Sigmoid colon (tissue), 6 donors: ENCODE measurements at regions not wholly inside any gene's neighbourhood (a gene's known extent, or its start where the extent isn't known, plus 50 kb on each side); places are given as distances from the start of the nearest gene placed in this dataset.
A peak's percentile ranks its signal among the peaks of the same experiment; 100 is the strongest.

ENCODE experiments used
- DNase-seq: peaks from one replicate; pipeline ENCODE4 v3.0.0-alpha.2; 2019
- H3K27ac ChIP-seq, 4 donors: fragments of 200-600 bp; sonication (generic); one replicate each; pipeline ENCODE4 v1.5.1; 2016 to 2019; ENCODE audit warnings: mild to moderate bottlenecking in 1 of 4
- H3K27me3 ChIP-seq, 3 donors: fragments of 200-600 bp; sonication (generic); one replicate each; pipeline ENCODE4 v1.5.1; 2019; ENCODE audit warnings: mild to moderate bottlenecking in 1 of 3
- H3K36me3 ChIP-seq, 4 donors: fragments of 200-600 bp; sonication (generic); one replicate each; pipeline ENCODE4 v1.5.1; 2016 to 2019
- H3K4me1 ChIP-seq, 4 donors: fragments of 200-600 bp; sonication (generic); one replicate each; pipeline ENCODE4 v1.5.1; 2017 to 2019
- H3K4me3 ChIP-seq, 4 donors: fragments of 200-600 bp; sonication (generic); one replicate each; pipeline ENCODE4 v1.5.1; 2017 to 2019; ENCODE audit warnings: mild to moderate bottlenecking in 2 of 4, moderate library complexity in 1 of 4
- H3K9me3 ChIP-seq, 4 donors: fragments of 200-600 bp in 3 of 4; sonication (generic) in 3 of 4; one replicate each; pipeline versions ENCODE4 v1.5.1 to v1.6.1; 2013 to 2019
- EP300 ChIP-seq, 4 donors: sonication (generic); formaldehyde crosslinking; IDR thresholded peaks; one replicate each; pipeline ENCODE4 v1.6.1; 2017; ENCODE audit warnings: antibody characterized with exemption in 4 of 4
- POLR2A ChIP-seq, 2 donors: fragments of 450-650 bp; IDR thresholded peaks; one replicate each; pipeline ENCODE4 v1.6.1; 2016; ENCODE audit warnings: antibody characterized with exemption in 2 of 2, mild to moderate bottlenecking in 2 of 2, moderate library complexity in 2 of 2
- POLR2AphosphoS5 ChIP-seq, 4 donors: sonication (generic); formaldehyde crosslinking; IDR thresholded peaks; one replicate each; pipeline ENCODE4 v1.6.1; 2017; ENCODE audit warnings: antibody characterized with exemption in 4 of 4
- WGBS, 2 donors: extraction: QIAGEN DNeasy Blood & Tissue Kit; methylation state at CpG; one replicate each; pipeline ENCODE4 v1.1.7; 2013; 5-methylcytosine and 5-hydroxymethylcytosine counted together
- intact Hi-C: fragments of 100-400 bp; cut with DNase I; formaldehyde crosslinking; loops from one replicate; pipeline ENCODE4 v1.15.1; 2023
- TF ChIP-seq, protein P1 (sequence below), 4 experiments: fragments of 450-650 bp in 3 of 4; fragments of 200-600 bp in 1 of 4; IDR thresholded peaks; one replicate each; pipeline ENCODE4 v1.5.1; 2016 to 2019; ENCODE audit warnings: antibody characterized with exemption in 4 of 4, mild to moderate bottlenecking in 3 of 4, moderate library complexity in 2 of 4
- donor health status: healthy with polysubstance abuse.
- donor health status: healthy.

- H3K4me3 ChIP-seq, result no peak overlapping the region
- H3K36me3 ChIP-seq, result no peaks in the 10 kb centered on the region
- TF ChIP-seq, protein P1, sequence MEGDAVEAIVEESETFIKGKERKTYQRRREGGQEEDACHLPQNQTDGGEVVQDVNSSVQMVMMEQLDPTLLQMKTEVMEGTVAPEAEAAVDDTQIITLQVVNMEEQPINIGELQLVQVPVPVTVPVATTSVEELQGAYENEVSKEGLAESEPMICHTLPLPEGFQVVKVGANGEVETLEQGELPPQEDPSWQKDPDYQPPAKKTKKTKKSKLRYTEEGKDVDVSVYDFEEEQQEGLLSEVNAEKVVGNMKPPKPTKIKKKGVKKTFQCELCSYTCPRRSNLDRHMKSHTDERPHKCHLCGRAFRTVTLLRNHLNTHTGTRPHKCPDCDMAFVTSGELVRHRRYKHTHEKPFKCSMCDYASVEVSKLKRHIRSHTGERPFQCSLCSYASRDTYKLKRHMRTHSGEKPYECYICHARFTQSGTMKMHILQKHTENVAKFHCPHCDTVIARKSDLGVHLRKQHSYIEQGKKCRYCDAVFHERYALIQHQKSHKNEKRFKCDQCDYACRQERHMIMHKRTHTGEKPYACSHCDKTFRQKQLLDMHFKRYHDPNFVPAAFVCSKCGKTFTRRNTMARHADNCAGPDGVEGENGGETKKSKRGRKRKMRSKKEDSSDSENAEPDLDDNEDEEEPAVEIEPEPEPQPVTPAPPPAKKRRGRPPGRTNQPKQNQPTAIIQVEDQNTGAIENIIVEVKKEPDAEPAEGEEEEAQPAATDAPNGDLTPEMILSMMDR (IDR thresholded peaks at IDR 0.05), result no peak
- no peak for TF ChIP-seq POLR2AphosphoS5 (IDR thresholded peaks at IDR 0.05)
- peaks cover 0 to 7% (median 0%) of the 10 kb centered on the region in 4 donors for H3K9me3 ChIP-seq
- WGBS, 2 donors, result 94% methylated on average over 6 of the region's 6 CpGs
- no peaks in the 10 kb centered on the region for H3K27me3 ChIP-seq
- H3K4me1 ChIP-seq, result no peaks in the 10 kb centered on the region
- intact Hi-C loops, result no loop called here
- no peak for DNase-seq
- H3K27ac ChIP-seq, result no peak overlapping the region
These were observed 1560.0 kb downstream of the PCDH9 start for GRCh38 chr13:65670014-65670625.

DNA sequence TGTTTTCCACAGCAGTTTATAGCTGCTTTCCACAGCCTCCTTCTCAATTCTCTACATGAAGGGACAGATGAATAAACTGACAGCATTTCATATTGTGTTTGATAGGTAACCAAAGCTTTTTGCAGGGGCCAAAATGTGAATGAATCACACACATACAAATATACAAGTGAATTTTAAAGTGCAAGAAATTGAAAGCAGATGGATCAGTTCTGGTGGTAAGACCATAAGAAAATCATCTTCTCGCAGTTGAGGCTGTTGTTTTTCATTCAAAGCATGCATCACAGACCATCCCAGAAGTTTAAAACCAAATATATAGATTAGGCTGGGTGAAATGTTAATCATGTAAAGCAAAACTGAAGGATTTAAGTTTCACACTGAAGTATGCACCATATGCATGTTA lies 1569.4 kb downstream of the PCDH9 start:
- TF ChIP-seq POLR2A (IDR thresholded peaks at IDR 0.05) (no peak), EP300 (IDR thresholded peaks at IDR 0.05) (no peak), POLR2AphosphoS5 (IDR thresholded peaks at IDR 0.05) (no peak)
- TF ChIP-seq, protein P1 (IDR thresholded peaks at IDR 0.05), result no peak
- intact Hi-C loops, result no loop called here
- Histone ChIP-seq H3K9me3 (no peaks in the 10 kb centered on the region), H3K4me1 (no peaks in the 10 kb centered on the region), H3K36me3 (no peaks in the 10 kb centered on the region), H3K27me3 (no peaks in the 10 kb centered on the region), H3K4me3 (no peak overlapping the region), H3K27ac (no peak overlapping the region)
- WGBS, 2 donors, result 77 to 78% methylated on average over 1 of the region's 1 CpG
- no peak for DNase-seq

DNA sequence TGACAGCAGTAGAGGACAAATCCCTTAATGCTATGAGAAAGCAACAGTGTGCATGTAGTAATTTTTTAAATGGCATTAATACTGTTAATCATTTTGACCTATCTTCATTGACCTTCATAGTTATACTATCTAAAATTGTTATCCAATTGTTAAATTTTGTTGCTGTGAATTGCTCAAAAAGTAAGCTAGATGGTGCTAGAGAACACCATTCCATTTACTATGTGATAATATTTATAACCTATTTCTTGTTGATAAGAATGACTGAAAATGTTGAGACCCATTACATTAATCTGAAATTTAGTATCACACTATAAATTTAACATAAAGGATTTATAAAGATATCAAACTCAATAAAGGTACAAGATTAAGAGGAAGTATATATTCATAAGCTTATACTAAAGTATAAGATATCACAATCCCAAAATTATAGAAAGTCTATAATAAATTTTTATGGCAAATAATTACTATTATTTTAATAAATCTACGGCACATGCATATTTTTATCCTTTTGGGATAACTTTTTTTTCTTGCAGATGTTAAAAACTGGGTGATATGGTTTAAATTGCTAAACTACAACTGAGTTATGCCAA lies 1573.3 kb downstream of the PCDH9 start:
- Histone ChIP-seq H3K36me3 (no peaks in the 10 kb centered on the region), H3K27me3 (no peaks in the 10 kb centered on the region), H3K27ac (no peak overlapping the region), H3K4me3 (no peak overlapping the region), H3K4me1 (no peaks in the 10 kb centered on the region), H3K9me3 (no peaks in the 10 kb centered on the region)
- TF ChIP-seq, protein P1 (IDR thresholded peaks at IDR 0.05), result peak in 3 of 4 experiments; percentile 16 to 56 (median 31)
- TF ChIP-seq EP300 (IDR thresholded peaks at IDR 0.05), result no peak
- no peak for DNase-seq
- WGBS, 2 donors, result 30 to 68% methylated on average over 1 of the region's 1 CpG
- intact Hi-C loops, result loop anchor here (5.0 kb wide), 1 partner anchor 1575 kb away; the partner anchor contains the start of gene PCDH9

- intact Hi-C loops, result no loop called here
- Histone ChIP-seq H3K4me3 (no peak overlapping the region), H3K27me3 (no peaks in the 10 kb centered on the region), H3K4me1 (no peaks in the 10 kb centered on the region), H3K9me3 (no peaks in the 10 kb centered on the region), H3K36me3 (no peaks in the 10 kb centered on the region), H3K27ac (no peak overlapping the region)
- no peak for TF ChIP-seq EP300 (IDR thresholded peaks at IDR 0.05)
- TF ChIP-seq POLR2A (IDR thresholded peaks at IDR 0.05), result no peak
- TF ChIP-seq, protein P1 (IDR thresholded peaks at IDR 0.05), result no peak
- no peak for TF ChIP-seq POLR2AphosphoS5 (IDR thresholded peaks at IDR 0.05)
- WGBS, 2 donors, result 39 to 66% methylated on average over 2 of the region's 2 CpGs
- no peak for DNase-seq
These were observed 1576.5 kb downstream of the PCDH9 start for GRCh38 chr13:65653613-65654012.

DNA sequence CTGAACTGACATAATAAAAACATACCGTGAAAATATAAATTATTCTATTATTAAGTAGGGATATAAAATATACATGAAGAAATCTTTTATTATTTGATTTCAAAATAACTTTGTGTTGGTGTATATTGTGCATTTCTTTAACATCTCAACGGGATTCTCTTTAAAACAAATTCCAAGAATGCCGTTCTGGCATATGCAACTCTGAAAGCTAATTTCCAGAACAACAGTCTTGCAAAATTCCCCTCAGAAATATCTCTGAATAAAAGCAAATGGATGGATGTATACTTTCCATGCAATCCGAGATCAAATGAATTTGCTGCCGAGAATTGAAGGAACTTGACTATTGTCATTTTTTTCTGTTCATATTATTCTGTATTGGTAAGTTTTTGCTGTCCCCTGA lies 1579.8 kb downstream of the PCDH9 start:
- TF ChIP-seq, protein P1 (IDR thresholded peaks at IDR 0.05), result no peak
- TF ChIP-seq POLR2A (IDR thresholded peaks at IDR 0.05), result no peak
- no peak for TF ChIP-seq EP300 (IDR thresholded peaks at IDR 0.05)
- no peak for TF ChIP-seq POLR2AphosphoS5 (IDR thresholded peaks at IDR 0.05)
- H3K4me3 ChIP-seq, result no peak overlapping the region
- H3K36me3 ChIP-seq, result no peaks in the 10 kb centered on the region
- intact Hi-C loops, result no loop called here
- H3K27me3 ChIP-seq, result no peaks in the 10 kb centered on the region
- no peak overlapping the region for H3K27ac ChIP-seq
- WGBS, 2 donors, result 69 to 74% methylated on average over 5 of the region's 5 CpGs
- no peaks in the 10 kb centered on the region for H3K9me3 ChIP-seq
- no peak for DNase-seq
- H3K4me1 ChIP-seq, result no peaks in the 10 kb centered on the region
